Ramos (cell line): ENCODE measurements at regions not wholly inside any gene's neighbourhood (a gene's known extent, or its start where the extent isn't known, plus 50 kb on each side); places are given as distances from the start of the nearest gene placed in this dataset.

Experiments used
- in situ Hi-C: fragments of 300-500 bp; cut with MboI; formaldehyde crosslinking; loops from one replicate; pipeline ENCODE4 v1.14.3; 2022; ENCODE audit warnings: low sequenced_read_pairs; ENCODE audit not compliant: unreplicated experiment

GRCh38 chr16:11493531-11493929, 93.2 kb downstream of the LITAF start:
- in situ Hi-C loops = no loop called here

DNA sequence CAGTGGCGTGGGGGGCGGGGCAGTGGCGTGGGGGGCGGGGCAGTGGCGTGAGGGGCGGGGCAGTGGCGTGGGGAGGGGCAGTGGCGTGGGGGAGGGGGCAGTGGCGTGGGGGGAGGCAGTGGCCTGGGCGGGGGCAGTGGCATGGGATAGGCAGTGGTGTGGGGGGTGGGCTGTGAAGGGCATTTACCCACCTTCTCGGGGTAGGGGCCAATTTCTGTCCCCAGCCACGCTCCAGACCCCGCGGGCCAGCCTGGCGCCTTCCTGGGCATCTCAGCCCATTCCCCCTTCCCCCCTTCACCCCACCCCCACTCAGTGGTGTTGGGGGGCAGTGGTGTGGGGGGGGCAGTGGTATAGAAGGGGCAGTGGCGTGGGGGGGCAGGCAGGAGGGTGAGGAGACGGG, 92.7 kb downstream of the LITAF start:
- in situ Hi-C loops = no loop called here

DNA sequence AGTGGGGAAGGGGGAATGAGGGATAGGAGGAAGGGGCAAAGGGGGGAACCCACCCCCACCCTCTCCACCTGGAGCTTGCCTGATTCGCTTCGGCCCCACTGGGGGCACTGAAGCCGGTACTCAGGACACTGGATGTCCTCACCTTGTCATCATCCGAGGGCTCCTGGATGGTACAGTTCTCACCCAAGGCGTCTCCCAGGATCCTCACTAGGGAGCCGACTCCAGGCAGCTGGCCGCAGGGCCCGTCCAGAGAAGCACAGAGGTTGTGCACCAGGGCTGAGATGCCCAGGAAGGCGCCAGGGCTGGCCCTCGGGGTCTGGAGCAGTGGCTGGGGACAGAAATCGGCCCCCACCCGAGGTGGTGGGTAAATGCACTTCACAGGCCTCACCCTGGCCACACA, 92.3 kb downstream of the LITAF start:
- in situ Hi-C loops = no loop called here

DNA sequence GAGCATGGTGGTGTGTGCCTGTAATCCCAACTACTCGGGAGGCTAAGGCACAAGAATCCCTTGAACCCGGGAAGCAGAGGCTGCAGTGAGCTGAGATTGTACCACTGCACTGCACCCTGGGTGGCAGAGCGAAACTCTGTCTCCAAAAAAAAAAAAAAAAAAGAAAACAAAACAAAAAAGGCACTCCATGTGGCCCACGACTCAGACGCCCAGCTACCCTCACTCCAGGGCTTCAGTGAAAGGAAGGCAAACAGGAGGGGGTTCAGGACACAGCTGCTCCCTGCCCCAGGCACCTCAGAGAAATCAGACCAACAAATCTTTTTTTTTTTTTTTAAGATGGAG, 91.7 kb downstream of the LITAF start:
- in situ Hi-C loops = no loop called here
